ENCODE measurements at regions not wholly inside any gene's neighbourhood (a gene's known extent, or its start where the extent isn't known, plus 50 kb on each side); places are given as distances from the start of the nearest gene placed in this dataset.

DNA sequence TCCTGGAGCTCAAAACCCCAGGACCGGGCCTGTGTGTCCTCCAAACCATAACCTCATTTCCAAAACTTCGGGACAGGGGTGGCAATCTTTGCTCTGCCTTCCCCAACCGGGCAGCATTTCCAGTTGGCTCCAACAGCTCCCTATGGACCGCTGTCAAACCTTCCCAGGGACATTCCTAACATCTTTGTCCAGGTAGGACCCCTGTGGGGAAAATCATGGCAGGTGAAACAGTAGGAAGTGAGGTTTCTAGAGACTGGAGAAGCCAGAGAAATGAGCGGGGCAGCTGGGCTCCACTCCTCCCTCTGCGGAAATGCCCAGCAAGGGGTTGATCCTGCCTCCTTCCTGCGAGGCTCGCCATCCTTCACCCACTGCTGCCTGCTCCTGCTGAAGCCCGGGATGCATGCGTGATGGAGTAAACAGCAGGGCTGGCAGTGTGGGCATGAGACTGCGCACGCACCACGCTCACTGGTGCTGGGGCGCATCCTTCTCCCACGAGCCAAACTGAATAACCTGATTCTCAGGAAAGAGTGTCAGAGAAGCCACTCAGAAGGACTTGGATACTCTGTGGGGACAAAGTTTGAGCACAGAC is 136.4 kb downstream of the BUD13 start:
- TF ChIP-seq FOSB (CRISPR knock-in tag; IDR thresholded peaks at IDR 0.05) (no peak), NR3C1 (IDR thresholded peaks at IDR 0.05) (no peak), HDAC2 (IDR thresholded peaks at IDR 0.05) (no peak), HOXB13 (CRISPR knock-in tag; IDR thresholded peaks at IDR 0.05; ENCODE audit: low read depth) (no peak), PHF8 (IDR thresholded peaks at IDR 0.05; ENCODE audit: borderline replicate concordance, low read depth) (no peak), BHLHE40 (IDR thresholded peaks at IDR 0.05; ENCODE audit: low read depth, low read length) (no peak), KDM5A (IDR thresholded peaks at IDR 0.05) (no peak), KDM1A (IDR thresholded peaks at IDR 0.05; ENCODE audit: low read depth) (no peak), JUNB (IDR thresholded peaks at IDR 0.05) (no peak), CHD4 (IDR thresholded peaks at IDR 0.05; ENCODE audit: borderline replicate concordance) (no peak), RCOR1 (IDR thresholded peaks at IDR 0.05; ENCODE audit: low read depth, low read length) (no peak), CEBPB (IDR thresholded peaks at IDR 0.05) (no peak)
- TF ChIP-seq, protein P1, sequence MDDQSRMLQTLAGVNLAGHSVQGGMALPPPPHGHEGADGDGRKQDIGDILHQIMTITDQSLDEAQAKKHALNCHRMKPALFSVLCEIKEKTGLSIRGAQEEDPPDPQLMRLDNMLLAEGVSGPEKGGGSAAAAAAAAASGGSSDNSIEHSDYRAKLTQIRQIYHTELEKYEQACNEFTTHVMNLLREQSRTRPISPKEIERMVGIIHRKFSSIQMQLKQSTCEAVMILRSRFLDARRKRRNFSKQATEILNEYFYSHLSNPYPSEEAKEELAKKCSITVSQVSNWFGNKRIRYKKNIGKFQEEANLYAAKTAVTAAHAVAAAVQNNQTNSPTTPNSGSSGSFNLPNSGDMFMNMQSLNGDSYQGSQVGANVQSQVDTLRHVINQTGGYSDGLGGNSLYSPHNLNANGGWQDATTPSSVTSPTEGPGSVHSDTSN (IDR thresholded peaks at IDR 0.05) = no peak
- TF ChIP-seq, protein P2, sequence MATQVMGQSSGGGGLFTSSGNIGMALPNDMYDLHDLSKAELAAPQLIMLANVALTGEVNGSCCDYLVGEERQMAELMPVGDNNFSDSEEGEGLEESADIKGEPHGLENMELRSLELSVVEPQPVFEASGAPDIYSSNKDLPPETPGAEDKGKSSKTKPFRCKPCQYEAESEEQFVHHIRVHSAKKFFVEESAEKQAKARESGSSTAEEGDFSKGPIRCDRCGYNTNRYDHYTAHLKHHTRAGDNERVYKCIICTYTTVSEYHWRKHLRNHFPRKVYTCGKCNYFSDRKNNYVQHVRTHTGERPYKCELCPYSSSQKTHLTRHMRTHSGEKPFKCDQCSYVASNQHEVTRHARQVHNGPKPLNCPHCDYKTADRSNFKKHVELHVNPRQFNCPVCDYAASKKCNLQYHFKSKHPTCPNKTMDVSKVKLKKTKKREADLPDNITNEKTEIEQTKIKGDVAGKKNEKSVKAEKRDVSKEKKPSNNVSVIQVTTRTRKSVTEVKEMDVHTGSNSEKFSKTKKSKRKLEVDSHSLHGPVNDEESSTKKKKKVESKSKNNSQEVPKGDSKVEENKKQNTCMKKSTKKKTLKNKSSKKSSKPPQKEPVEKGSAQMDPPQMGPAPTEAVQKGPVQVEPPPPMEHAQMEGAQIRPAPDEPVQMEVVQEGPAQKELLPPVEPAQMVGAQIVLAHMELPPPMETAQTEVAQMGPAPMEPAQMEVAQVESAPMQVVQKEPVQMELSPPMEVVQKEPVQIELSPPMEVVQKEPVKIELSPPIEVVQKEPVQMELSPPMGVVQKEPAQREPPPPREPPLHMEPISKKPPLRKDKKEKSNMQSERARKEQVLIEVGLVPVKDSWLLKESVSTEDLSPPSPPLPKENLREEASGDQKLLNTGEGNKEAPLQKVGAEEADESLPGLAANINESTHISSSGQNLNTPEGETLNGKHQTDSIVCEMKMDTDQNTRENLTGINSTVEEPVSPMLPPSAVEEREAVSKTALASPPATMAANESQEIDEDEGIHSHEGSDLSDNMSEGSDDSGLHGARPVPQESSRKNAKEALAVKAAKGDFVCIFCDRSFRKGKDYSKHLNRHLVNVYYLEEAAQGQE (IDR thresholded peaks at IDR 0.05) = no peak
- TF ChIP-seq, protein P3, sequence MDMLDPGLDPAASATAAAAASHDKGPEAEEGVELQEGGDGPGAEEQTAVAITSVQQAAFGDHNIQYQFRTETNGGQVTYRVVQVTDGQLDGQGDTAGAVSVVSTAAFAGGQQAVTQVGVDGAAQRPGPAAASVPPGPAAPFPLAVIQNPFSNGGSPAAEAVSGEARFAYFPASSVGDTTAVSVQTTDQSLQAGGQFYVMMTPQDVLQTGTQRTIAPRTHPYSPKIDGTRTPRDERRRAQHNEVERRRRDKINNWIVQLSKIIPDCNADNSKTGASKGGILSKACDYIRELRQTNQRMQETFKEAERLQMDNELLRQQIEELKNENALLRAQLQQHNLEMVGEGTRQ (IDR thresholded peaks at IDR 0.05) = no peak
- TF ChIP-seq, protein P4, sequence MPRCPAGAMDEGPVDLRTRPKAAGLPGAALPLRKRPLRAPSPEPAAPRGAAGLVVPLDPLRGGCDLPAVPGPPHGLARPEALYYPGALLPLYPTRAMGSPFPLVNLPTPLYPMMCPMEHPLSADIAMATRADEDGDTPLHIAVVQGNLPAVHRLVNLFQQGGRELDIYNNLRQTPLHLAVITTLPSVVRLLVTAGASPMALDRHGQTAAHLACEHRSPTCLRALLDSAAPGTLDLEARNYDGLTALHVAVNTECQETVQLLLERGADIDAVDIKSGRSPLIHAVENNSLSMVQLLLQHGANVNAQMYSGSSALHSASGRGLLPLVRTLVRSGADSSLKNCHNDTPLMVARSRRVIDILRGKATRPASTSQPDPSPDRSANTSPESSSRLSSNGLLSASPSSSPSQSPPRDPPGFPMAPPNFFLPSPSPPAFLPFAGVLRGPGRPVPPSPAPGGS (IDR thresholded peaks at IDR 0.05) = no peak
- TF ChIP-seq, protein P5, sequence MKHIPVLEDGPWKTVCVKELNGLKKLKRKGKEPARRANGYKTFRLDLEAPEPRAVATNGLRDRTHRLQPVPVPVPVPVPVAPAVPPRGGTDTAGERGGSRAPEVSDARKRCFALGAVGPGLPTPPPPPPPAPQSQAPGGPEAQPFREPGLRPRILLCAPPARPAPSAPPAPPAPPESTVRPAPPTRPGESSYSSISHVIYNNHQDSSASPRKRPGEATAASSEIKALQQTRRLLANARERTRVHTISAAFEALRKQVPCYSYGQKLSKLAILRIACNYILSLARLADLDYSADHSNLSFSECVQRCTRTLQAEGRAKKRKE (CRISPR knock-in tag; IDR thresholded peaks at IDR 0.05; ENCODE audit: low read depth) = no peak
- Histone ChIP-seq H3K27ac (no peak overlapping the region), H3K4me1 (no peaks in the 10 kb centered on the region), H3K9me3 (no peaks in the 10 kb centered on the region), H3K4me3 (no peak overlapping the region), H3K4me2 (no peak overlapping the region)
- ATAC-seq (no peak), DNase-seq (ENCODE audit: low read depth in 1 of 2, low spot score in 1 of 2) (no peak), FAIRE-seq (no peak)
- POLR2A ChIA-PET = no interaction called here
- CTCF ChIA-PET = interaction anchor here (1.1 kb wide), 1 partner anchor 36 kb away, joined by 5 read pairs; no protein-coding TSS in a partner anchor
- WGBS (ENCODE audit: missing lambda C conversion rate) = 26% methylated on average over 15 of the region's 15 CpGs

DNA sequence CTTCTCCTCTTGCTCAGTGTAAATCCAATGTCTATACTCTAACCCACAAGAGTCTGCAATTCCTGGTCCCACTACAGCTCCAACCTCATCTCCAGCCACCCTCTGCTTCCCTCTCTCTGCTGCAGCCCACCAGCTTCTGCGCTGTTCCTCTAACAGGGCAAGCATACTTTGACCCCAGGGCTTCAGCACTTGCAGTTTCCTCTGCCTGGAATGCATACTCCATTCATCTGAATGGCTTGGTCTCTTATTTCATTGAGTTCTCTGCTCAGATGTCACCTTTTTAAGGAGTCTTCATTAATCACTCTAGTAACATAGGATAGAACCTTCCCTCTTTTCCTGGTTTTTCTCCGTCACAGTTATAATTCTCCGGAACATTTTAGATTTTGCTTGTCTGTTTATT is 141.6 kb downstream of the BUD13 start:
- H3K27ac ChIP-seq = no peak overlapping the region
- FAIRE-seq (no peak), ATAC-seq (no peak), DNase-seq (ENCODE audit: low read depth in 1 of 2, low spot score in 1 of 2) (no peak)
- H3K4me3 ChIP-seq = no peak overlapping the region
- POLR2A ChIA-PET = no interaction called here
- 40% methylated on average over 3 of the region's 3 CpGs for WGBS (ENCODE audit: missing lambda C conversion rate)
- H3K4me1 ChIP-seq = no peaks in the 10 kb centered on the region
- no peaks in the 10 kb centered on the region for H3K9me3 ChIP-seq
- H3K4me2 ChIP-seq = no peak overlapping the region
- CTCF ChIA-PET = interaction anchor here (3.7 kb wide), 1 partner anchor 11 kb away, joined by 12 read pairs; no protein-coding TSS in a partner anchor
- TF ChIP-seq HDAC2 (IDR thresholded peaks at IDR 0.05) = no peak
- TF ChIP-seq NPAS2 (CRISPR knock-in tag; IDR thresholded peaks at IDR 0.05; ENCODE audit: borderline replicate concordance) = no peak
- TF ChIP-seq, protein P6, sequence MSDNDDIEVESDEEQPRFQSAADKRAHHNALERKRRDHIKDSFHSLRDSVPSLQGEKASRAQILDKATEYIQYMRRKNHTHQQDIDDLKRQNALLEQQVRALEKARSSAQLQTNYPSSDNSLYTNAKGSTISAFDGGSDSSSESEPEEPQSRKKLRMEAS (IDR thresholded peaks at IDR 0.05) = no peak
- TF ChIP-seq, protein P1 (IDR thresholded peaks at IDR 0.05) = no peak
- TF ChIP-seq, protein P5 (CRISPR knock-in tag; IDR thresholded peaks at IDR 0.05; ENCODE audit: low read depth) = no peak
- TF ChIP-seq MYC (IDR thresholded peaks at IDR 0.05; ENCODE audit: borderline replicate concordance, low read length) = no peak
- no peak for TF ChIP-seq MAZ (IDR thresholded peaks at IDR 0.05; ENCODE audit: borderline replicate concordance, low read depth, low read length)
- TF ChIP-seq, protein P3 (IDR thresholded peaks at IDR 0.05) = no peak
- no peak for TF ChIP-seq CEBPB (IDR thresholded peaks at IDR 0.05)
- TF ChIP-seq EHF (CRISPR knock-in tag; IDR thresholded peaks at IDR 0.05) = no peak
- TF ChIP-seq, protein P4 (IDR thresholded peaks at IDR 0.05) = no peak
